ENCODE measurements at regions not wholly inside any gene's neighbourhood (a gene's known extent, or its start where the extent isn't known, plus 50 kb on each side); places are given as distances from the start of the nearest gene placed in this dataset.

- Histone ChIP-seq H3K27ac (ENCODE audit: low read depth, low read length) (no peak overlapping the region), H3K9ac (ENCODE audit: low read length in 5 of 5) (no peak overlapping the region), H3K4me1 (ENCODE audit: control insufficient read depth in 5 of 5, insufficient read depth in 5 of 5, low read length in 5 of 5) (peaks cover 0 to 8% (median 0%) of the 10 kb centered on the region in 5 donors), H3K27me3 (ENCODE audit: control insufficient read depth in 5 of 5, insufficient read depth in 4 of 5, low read length in 5 of 5) (no peaks in the 10 kb centered on the region), H3K4me3 (ENCODE audit: low read depth in 1 of 5, low read length in 5 of 5) (no peak overlapping the region), H3K9me3 (ENCODE audit: control insufficient read depth in 5 of 5, low read length in 5 of 5) (peaks cover 0 to 7% (median 0%) of the 10 kb centered on the region in 5 donors), H3K36me3 (ENCODE audit: control insufficient read depth in 5 of 5, insufficient read depth in 5 of 5, low read length in 5 of 5) (no peaks in the 10 kb centered on the region)
Observed at GRCh38 chr6:85396159-85396808, 53.6 kb upstream of the NT5E start.

GRCh38 chr6:85395746-85396145 lies 54.1 kb upstream of the NT5E start:
- H3K4me3 ChIP-seq (ENCODE audit: low read depth in 1 of 5, low read length in 5 of 5) = no peak overlapping the region
- H3K27ac ChIP-seq (ENCODE audit: low read depth, low read length) = no peak overlapping the region
- H3K27me3 ChIP-seq (ENCODE audit: control insufficient read depth in 5 of 5, insufficient read depth in 4 of 5, low read length in 5 of 5) = no peaks in the 10 kb centered on the region
- peaks cover 0 to 7% (median 0%) of the 10 kb centered on the region in 5 donors for H3K9me3 ChIP-seq (ENCODE audit: control insufficient read depth in 5 of 5, low read length in 5 of 5)
- peaks cover 0 to 7% (median 0%) of the 10 kb centered on the region in 5 donors for H3K4me1 ChIP-seq (ENCODE audit: control insufficient read depth in 5 of 5, insufficient read depth in 5 of 5, low read length in 5 of 5)
- H3K36me3 ChIP-seq (ENCODE audit: control insufficient read depth in 5 of 5, insufficient read depth in 5 of 5, low read length in 5 of 5) = no peaks in the 10 kb centered on the region
- no peak overlapping the region for H3K9ac ChIP-seq (ENCODE audit: low read length in 5 of 5)

GRCh38 chr6:85394853-85395538 lies 54.9 kb upstream of the NT5E start:
- no peak overlapping the region for H3K4me3 ChIP-seq (ENCODE audit: low read depth in 1 of 5, low read length in 5 of 5)
- H3K27me3 ChIP-seq (ENCODE audit: control insufficient read depth in 5 of 5, insufficient read depth in 4 of 5, low read length in 5 of 5) = no peaks in the 10 kb centered on the region
- peaks cover 0 to 7% (median 0%) of the 10 kb centered on the region in 5 donors for H3K9me3 ChIP-seq (ENCODE audit: control insufficient read depth in 5 of 5, low read length in 5 of 5)
- peaks cover 0 to 7% (median 0%) of the 10 kb centered on the region in 5 donors for H3K4me1 ChIP-seq (ENCODE audit: control insufficient read depth in 5 of 5, insufficient read depth in 5 of 5, low read length in 5 of 5)
- no peak overlapping the region for H3K9ac ChIP-seq (ENCODE audit: low read length in 5 of 5)
- no peaks in the 10 kb centered on the region for H3K36me3 ChIP-seq (ENCODE audit: control insufficient read depth in 5 of 5, insufficient read depth in 5 of 5, low read length in 5 of 5)
- H3K27ac ChIP-seq (ENCODE audit: low read depth, low read length) = no peak overlapping the region

- Histone ChIP-seq H3K27ac (ENCODE audit: low read depth, low read length) (no peak overlapping the region), H3K27me3 (ENCODE audit: control insufficient read depth in 5 of 5, insufficient read depth in 4 of 5, low read length in 5 of 5) (no peaks in the 10 kb centered on the region), H3K9ac (ENCODE audit: low read length in 5 of 5) (no peak overlapping the region), H3K9me3 (ENCODE audit: control insufficient read depth in 5 of 5, low read length in 5 of 5) (peaks cover 0 to 7% (median 0%) of the 10 kb centered on the region in 5 donors), H3K4me1 (ENCODE audit: control insufficient read depth in 5 of 5, insufficient read depth in 5 of 5, low read length in 5 of 5) (peaks cover 0 to 7% (median 0%) of the 10 kb centered on the region in 5 donors), H3K36me3 (ENCODE audit: control insufficient read depth in 5 of 5, insufficient read depth in 5 of 5, low read length in 5 of 5) (no peaks in the 10 kb centered on the region), H3K4me3 (ENCODE audit: low read depth in 1 of 5, low read length in 5 of 5) (no peak overlapping the region)
Observed at GRCh38 chr6:85394199-85394598, 55.7 kb upstream of the NT5E start.

- H3K9me3 ChIP-seq (ENCODE audit: control insufficient read depth in 5 of 5, low read length in 5 of 5) = peaks cover 0 to 3% (median 0%) of the 10 kb centered on the region in 5 donors
- H3K9ac ChIP-seq (ENCODE audit: low read length in 5 of 5) = no peak overlapping the region
- no peaks in the 10 kb centered on the region for H3K27me3 ChIP-seq (ENCODE audit: control insufficient read depth in 5 of 5, insufficient read depth in 4 of 5, low read length in 5 of 5)
- H3K27ac ChIP-seq (ENCODE audit: low read depth, low read length) = no peak overlapping the region
- peaks cover 0 to 7% (median 0%) of the 10 kb centered on the region in 5 donors for H3K4me1 ChIP-seq (ENCODE audit: control insufficient read depth in 5 of 5, insufficient read depth in 5 of 5, low read length in 5 of 5)
- H3K4me3 ChIP-seq (ENCODE audit: low read depth in 1 of 5, low read length in 5 of 5) = no peak overlapping the region
- no peaks in the 10 kb centered on the region for H3K36me3 ChIP-seq (ENCODE audit: control insufficient read depth in 5 of 5, insufficient read depth in 5 of 5, low read length in 5 of 5)
Observed at GRCh38 chr6:85392379-85392778, 57.5 kb upstream of the NT5E start.

- Histone ChIP-seq H3K4me3 (ENCODE audit: low read depth in 1 of 5, low read length in 5 of 5) (no peak overlapping the region), H3K9ac (ENCODE audit: low read length in 5 of 5) (no peak overlapping the region), H3K36me3 (ENCODE audit: control insufficient read depth in 5 of 5, insufficient read depth in 5 of 5, low read length in 5 of 5) (no peaks in the 10 kb centered on the region), H3K9me3 (ENCODE audit: control insufficient read depth in 5 of 5, low read length in 5 of 5) (no peaks in the 10 kb centered on the region), H3K27ac (ENCODE audit: low read depth, low read length) (no peak overlapping the region), H3K4me1 (ENCODE audit: control insufficient read depth in 5 of 5, insufficient read depth in 5 of 5, low read length in 5 of 5) (peaks cover 0 to 7% (median 0%) of the 10 kb centered on the region in 5 donors), H3K27me3 (ENCODE audit: control insufficient read depth in 5 of 5, insufficient read depth in 4 of 5, low read length in 5 of 5) (no peaks in the 10 kb centered on the region)
Observed at GRCh38 chr6:85390775-85391174, 59.1 kb upstream of the NT5E start.

GRCh38 chr6:85390105-85390728 lies 59.7 kb upstream of the NT5E start:
- Histone ChIP-seq H3K9me3 (ENCODE audit: control insufficient read depth in 5 of 5, low read length in 5 of 5) (no peaks in the 10 kb centered on the region), H3K36me3 (ENCODE audit: control insufficient read depth in 5 of 5, insufficient read depth in 5 of 5, low read length in 5 of 5) (no peaks in the 10 kb centered on the region), H3K27me3 (ENCODE audit: control insufficient read depth in 5 of 5, insufficient read depth in 4 of 5, low read length in 5 of 5) (no peaks in the 10 kb centered on the region), H3K9ac (ENCODE audit: low read length in 5 of 5) (no peak overlapping the region), H3K4me3 (ENCODE audit: low read depth in 1 of 5, low read length in 5 of 5) (no peak overlapping the region), H3K27ac (ENCODE audit: low read depth, low read length) (no peak overlapping the region), H3K4me1 (ENCODE audit: control insufficient read depth in 5 of 5, insufficient read depth in 5 of 5, low read length in 5 of 5) (peaks cover 0 to 7% (median 0%) of the 10 kb centered on the region in 5 donors)

- Histone ChIP-seq H3K27me3 (ENCODE audit: control insufficient read depth in 5 of 5, insufficient read depth in 4 of 5, low read length in 5 of 5) (no peaks in the 10 kb centered on the region), H3K4me3 (ENCODE audit: low read depth in 1 of 5, low read length in 5 of 5) (no peak overlapping the region), H3K9me3 (ENCODE audit: control insufficient read depth in 5 of 5, low read length in 5 of 5) (no peaks in the 10 kb centered on the region), H3K4me1 (ENCODE audit: control insufficient read depth in 5 of 5, insufficient read depth in 5 of 5, low read length in 5 of 5) (no peaks in the 10 kb centered on the region), H3K27ac (ENCODE audit: low read depth, low read length) (no peak overlapping the region), H3K36me3 (ENCODE audit: control insufficient read depth in 5 of 5, insufficient read depth in 5 of 5, low read length in 5 of 5) (no peaks in the 10 kb centered on the region), H3K9ac (ENCODE audit: low read length in 5 of 5) (no peak overlapping the region)
Observed at GRCh38 chr6:85389151-85389797, 60.6 kb upstream of the NT5E start.

- H3K4me3 ChIP-seq (ENCODE audit: low read depth in 1 of 5, low read length in 5 of 5) = no peak overlapping the region
- no peaks in the 10 kb centered on the region for H3K27me3 ChIP-seq (ENCODE audit: control insufficient read depth in 5 of 5, insufficient read depth in 4 of 5, low read length in 5 of 5)
- H3K4me1 ChIP-seq (ENCODE audit: control insufficient read depth in 5 of 5, insufficient read depth in 5 of 5, low read length in 5 of 5) = no peaks in the 10 kb centered on the region
- H3K9ac ChIP-seq (ENCODE audit: low read length in 5 of 5) = no peak overlapping the region
- no peaks in the 10 kb centered on the region for H3K9me3 ChIP-seq (ENCODE audit: control insufficient read depth in 5 of 5, low read length in 5 of 5)
- no peaks in the 10 kb centered on the region for H3K36me3 ChIP-seq (ENCODE audit: control insufficient read depth in 5 of 5, insufficient read depth in 5 of 5, low read length in 5 of 5)
- H3K27ac ChIP-seq (ENCODE audit: low read depth, low read length) = no peak overlapping the region
Observed at GRCh38 chr6:85388531-85388930, 61.4 kb upstream of the NT5E start.

Measured in subcutaneous abdominal adipose tissue (tissue), 5 donors.